NCI-H146 (cell line): ENCODE measurements at regions not wholly inside any gene's neighbourhood (a gene's known extent, or its start where the extent isn't known, plus 50 kb on each side); places are given as distances from the start of the nearest gene placed in this dataset.
"Not testable (repeated sequence)": the region's sequence is repeated elsewhere in the genome, so short reads cannot be mapped to it uniquely, and the experiment has no call there.

Experiments
- DNase-seq: peaks from one replicate; lab custom pipeline; 2025; lab: John Stamatoyannopoulos, UW

DNA sequence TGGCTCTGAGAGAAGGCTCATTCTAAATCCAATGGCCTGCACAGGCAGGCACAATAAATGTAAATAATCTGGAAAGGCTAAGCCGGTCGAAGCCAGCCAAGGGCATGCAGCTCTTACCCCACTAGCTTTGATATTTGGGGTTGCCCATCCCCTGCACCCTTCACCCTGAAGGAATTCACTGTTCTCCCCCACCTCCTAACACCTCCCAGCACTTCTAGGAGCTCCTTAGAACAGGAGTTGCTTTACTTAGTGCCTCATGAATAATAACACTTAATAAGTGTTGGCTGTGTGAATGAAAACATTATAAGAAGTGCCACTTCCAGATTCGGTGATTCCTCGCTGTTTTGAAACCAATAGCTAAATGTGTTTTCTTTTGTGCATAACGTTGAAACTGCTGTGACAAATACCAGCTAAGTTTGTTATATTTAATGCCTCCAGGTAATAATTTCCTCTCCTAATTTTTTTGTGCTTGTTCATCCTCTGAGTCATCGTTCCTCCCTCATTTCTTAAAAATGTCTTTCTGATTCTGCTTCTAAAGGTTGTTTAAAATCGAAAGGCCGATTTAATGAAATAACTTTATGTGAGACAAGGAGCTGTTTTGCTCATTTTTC is 458.8 kb downstream of the METTL4 start:
- DNase-seq: no peak

DNA sequence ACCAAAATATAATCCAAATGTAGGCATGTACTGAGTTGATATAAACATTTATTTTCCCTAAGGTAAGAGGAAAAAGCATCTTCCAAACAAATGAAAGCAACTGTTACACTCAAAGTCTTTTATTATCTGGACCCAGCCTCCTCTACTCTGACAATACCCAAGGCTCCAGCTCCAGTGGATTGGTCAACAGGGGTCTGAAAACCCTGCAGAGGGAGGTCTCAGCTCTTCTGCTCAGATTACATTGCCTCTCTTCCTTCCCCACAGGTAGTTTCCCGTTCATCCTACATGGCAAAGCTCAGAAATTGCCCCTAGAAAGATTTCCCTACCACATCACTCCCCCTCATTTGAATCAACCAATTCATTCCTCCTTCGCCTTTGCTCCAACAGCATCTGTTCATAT is 457.0 kb downstream of the METTL4 start:
- DNase-seq: no peak

DNA sequence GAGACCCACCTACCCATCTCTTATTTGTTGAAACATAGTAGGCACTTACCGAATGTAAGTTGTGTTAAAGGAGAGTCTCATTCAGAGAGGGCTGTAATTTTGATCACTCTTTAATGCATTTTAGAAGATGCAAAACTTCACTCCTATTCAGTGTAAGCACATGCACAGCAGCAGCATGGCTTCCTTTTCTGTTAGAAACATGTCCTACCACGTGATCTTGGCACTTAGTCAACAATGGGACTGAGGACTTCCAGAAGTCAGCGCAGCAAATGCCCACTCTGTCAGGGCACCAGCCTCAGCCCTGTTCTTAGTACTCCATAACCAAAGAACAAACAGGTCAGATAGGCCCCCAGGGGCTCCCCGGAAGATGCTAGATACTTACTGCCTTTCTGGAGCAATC is 456.5 kb downstream of the METTL4 start:
- DNase-seq: no peak

DNA sequence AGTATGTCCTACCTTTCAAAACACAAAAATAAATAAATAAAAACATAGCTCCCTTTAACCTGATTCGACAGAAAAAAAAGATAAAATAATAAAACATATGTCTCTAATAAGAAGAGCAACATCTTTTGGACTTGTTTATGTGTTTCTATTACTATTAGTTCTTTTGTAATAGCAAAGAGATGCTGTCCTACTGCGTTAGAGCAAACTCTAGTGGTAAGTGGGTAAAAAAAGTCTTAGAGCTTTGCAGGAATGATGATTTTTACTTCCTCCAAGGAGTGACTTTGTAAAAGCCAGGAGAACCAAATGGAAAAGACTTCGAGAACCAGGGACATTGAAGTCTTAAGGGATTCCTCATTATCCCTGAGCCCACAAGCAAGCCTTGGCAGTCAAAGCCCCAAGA is 450.1 kb downstream of the METTL4 start:
- DNase-seq: peak; percentile 35

DNA sequence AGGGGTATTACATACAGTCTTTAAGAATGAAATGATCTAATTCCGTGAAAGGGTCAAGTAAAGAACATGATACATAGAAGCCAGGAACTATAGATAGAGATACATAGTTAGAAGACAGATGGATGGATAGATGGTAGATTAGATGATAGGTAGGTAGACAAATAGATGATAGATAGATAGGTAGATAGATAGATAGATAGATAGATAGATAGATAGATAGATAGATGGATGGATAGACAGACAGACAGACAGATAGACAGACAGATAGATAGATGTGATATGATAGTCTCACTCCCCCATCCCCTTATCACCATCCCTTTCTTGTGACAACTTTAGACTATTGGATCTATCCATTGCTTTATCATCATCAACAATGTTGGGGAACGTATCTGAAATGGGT is 448.2 kb downstream of the METTL4 start:
- DNase-seq: no peak

DNA sequence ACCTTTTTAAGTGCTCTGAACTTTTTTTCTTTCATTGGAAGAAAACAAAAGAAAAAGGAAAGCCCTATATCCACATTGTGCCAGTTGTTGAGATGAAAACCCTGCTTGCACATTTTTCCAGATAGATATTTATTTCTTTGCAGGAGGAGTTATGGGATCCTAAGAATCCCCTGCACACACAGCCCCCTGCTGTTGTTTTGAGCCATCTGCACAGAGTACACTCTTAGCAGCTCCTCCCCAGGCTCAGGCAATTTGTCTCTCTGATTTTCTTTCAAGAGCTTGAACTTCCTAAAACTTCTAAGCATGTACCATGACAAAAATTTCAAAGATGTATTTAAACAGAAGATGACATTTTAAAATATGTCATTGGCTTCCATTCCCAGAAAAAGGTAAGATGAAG is 436.9 kb downstream of the METTL4 start:
- peak; percentile 22 for DNase-seq

DNA sequence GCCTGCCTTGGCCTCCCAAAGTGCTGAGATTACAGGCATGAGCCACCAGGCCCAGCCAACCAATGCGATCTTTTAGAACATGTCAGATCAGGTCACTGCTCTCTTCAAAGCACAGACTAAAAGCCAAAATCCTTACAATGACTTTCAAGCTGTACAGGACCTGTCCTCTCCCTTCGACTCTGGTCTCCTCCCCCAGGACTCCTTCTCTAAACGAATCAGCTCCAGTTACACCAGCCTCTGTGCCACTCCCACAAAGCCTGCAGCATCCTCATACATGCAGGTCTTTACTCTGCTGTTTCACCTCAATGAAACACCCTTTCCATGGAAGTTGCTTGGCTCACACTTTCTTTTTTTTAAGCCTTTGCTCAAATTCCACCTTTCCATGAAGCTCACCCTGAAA is 436.0 kb downstream of the METTL4 start:
- no peak for DNase-seq

DNA sequence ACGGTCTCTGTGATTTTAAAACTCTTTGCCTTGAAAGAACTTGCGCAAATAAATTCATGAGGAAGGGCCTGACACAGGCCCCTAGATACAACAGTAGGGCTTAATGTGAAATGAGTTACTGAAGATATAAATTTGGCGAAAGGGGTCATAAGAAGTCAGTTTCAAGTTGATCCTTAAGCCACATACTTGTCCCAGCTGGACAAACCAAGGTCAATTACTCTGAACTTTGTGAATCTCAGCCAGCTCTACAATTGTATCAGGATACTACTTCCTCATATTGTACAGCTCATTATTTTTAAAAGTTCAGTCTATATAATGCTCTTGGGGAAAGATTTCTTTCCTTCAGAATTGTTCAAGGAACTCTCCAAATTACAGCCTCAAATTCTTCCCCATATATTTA is 432.8 kb downstream of the METTL4 start:
- no peak for DNase-seq

DNA sequence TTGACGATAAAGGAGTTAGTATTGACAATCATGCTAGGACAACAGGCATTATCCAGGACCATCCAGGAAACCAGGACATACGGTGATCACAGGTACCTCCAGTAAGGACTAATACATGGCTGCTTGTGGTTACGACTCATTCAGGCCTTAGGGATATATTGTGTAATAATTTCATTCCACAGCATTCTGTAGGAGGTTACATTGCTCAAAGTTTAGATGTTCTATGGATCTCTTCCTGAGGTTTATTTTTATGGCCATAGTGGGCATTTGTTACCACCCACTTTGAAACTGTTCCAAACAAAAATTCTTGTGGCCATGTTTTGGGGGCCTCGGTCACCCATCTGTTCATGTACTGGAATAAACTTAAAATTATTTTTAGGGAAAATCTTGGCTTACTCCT is 431.6 kb downstream of the METTL4 start:
- DNase-seq: no peak

DNA sequence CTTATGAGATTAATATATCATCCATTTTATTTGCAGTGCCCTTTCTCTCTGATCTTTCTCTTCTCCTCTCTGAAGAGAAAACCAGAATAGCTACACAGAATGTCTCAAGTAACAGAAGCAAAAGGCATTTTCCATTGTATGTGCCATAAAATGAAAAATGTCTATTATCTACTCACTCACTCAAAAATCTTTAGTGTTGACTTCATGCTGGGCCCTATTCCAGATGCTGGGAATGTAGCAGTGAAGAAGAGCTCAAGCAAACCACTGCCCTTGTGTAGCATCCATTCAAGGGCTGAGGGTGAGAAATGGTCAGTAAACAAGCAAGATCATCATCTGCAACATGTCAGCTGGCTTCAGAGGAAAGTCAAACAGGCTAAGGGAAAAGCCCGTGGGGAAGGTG is 427.7 kb downstream of the METTL4 start:
- DNase-seq: no peak

DNA sequence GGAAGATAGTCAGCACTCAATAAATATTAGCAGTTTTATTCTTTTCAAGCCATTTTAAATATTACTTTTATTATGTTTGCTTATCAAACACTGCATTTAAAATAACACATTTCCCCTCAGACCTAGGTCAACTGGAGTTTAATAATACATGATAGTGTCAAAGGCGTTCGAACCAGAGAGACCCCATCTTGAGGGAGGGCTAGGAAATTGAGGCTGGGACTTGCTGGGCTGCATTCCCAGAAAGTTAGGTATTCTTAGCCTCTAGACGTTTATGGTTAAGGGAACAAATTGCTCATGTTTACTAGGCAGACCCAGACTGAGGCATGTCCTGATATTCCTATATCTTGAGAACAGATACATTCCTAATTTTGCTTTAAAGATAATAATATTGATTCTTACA is 426.5 kb downstream of the METTL4 start:
- no peak for DNase-seq

DNA sequence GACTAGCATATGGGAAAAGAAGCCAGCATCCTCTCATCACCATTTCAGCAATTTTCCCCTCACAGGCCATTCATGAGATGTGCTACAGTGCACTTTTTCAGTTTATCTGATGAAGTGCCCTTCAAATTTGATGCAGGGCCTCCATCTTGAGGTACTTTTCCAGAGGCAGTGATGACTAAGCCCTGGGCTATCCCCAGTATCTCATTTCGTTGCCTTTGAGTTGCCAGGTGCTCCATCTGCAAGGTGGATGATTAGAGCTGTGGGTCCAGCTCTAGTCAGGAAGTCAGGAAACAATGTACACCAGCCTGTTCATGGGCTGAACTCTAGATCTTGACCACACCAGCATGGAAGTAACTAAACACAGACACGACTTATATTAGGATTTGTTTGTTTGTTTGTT is 425.2 kb downstream of the METTL4 start:
- no peak for DNase-seq

DNA sequence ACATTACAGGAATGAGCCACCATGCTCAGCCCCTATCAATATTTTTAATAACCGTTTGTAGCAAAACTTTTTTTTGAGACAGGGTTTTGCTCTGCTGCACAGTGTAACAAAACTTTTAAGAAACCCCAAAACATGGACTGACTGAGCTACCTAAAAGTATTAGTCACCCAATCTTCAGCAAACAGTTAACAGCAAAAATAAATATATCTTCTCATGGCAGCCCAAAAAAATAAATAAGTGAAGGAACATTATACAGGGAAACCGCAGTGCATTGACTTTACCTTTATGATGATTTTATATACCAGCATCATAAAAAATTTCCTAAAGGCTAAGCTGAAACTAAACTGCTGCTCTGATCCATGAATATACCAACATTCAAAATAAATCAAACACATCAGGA is 424.6 kb downstream of the METTL4 start:
- no peak for DNase-seq

DNA sequence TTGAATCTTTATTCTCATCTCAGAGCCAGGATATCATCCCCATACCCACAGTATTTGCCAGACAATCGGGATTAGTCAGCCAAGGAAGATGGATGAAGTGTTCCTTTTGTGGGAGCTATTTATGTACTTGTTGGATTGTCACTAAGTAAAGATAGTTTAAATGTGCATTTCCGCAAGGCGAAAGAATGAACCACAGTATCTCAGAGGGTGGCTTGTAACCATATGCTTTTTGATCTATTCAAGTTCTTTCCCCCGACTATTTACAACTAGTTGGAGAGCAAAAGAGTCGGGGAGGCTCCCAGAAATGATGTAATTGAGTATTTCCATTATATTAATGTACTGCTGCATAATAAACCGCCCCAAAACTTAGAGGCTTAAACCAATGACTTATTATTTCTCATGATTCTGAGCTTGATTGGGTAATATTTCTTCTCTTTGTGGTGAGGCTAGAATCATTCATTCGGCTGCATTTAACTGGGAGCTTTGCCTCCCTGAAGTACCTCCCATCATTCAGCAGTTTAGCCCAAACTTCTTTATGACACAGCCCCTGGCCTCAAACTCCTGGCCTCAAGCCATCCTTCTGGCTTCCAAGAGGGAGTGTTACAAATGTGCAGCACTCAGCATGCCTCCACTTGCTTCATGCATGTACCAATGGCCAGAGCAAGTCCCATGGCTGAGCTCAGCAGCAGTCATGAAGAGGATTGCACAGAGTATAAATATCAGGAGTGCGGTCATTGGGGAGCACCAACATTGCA is 423.7 kb downstream of the METTL4 start:
- DNase-seq: peak; percentile 28

DNA sequence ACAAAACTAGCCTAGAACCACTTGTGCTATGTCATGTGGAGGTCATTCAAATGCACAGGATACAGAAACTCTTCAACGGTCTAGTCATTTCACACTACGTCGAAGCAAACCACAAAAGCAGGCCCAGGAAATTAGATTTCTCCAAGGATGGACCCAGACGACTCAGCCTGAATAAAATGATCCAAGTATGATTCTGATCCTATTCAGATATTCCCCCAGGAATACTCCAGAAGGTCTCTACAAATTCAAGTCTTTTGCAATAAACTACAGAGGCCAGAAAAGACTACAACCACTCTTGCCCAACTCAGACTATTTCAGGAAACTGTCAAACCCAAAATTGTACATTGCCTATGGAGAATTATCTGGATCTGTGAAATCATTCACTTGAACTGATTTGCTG is 422.5 kb downstream of the METTL4 start:
- DNase-seq: no peak

DNA sequence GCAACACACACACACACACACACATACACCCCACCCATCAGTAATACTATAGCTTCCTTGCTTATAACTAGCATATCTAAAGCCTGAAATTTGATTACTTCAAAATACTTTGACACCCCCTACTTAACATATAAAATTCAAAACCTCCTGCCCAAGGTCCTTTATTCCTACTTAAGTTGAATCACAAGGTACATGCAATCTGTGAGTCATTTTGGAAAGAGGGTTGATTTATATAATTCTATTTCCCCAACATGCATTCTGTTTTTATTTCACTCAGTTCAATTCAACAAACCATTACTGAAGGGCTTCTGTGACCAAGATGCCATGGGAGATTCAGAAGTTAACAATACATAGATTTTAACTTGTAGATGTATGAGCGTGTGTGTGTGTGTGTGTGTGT is 420.7 kb downstream of the METTL4 start:
- no peak for DNase-seq

DNA sequence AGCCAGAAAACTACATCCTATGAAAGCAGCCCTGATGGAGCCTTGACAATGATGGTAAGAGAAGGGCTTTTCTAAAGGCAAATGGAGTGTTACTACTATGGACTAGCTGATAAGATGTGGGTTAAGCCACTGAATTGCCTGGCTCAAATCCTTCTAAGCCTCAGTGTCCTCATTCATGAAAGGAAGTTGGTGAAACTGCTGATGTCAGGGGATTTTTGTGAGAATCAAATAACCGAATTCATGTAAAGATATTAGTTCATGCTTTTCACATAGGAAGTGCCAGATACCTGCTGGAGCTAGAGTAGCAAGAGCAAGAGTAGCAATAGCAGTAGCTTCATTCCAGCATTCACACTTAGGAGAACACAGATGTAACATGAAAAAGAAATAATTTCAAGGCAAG is 417.0 kb downstream of the METTL4 start:
- no peak for DNase-seq

DNA sequence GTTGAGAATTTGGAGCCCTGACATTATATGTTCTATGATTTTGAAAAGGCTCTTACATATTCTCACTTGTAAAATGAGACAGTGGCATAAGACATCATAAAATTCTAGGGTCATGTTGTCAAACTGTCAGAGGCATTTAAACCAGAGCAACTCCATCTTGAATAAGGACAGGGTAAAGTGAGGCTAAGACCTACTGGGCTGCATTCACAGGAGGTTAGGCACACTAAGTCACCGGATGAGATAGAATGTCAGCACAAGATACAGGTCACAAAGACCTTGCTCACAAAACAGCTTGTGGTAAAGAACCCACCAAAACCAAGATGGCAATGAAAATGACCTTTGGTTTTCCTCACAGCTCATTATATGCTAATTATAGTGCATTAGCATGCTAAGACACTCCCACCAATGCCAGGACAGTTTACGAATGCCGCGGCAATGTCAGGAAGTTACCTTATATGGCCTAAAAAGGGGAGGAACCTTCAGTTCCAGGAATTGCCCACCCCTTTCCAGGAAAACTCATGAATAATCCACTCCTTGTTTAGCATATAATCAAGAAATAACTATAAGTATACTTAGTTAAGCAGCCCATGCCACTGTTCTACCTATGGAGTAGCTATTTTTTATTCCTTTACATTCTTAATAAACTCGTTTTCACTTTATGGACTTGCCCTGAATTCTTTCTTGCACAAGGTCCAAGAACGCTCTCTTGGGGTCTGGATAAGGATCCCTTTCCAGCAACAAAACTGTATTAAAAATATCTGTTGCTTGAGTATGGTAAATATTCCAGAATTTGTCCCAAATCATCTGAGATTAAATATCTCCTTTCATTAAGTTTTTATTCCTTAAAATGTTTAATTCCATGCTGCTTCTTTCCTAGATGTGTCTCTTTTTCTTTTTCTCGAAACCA is 406.4 kb downstream of the METTL4 start:
- no peak for DNase-seq

DNA sequence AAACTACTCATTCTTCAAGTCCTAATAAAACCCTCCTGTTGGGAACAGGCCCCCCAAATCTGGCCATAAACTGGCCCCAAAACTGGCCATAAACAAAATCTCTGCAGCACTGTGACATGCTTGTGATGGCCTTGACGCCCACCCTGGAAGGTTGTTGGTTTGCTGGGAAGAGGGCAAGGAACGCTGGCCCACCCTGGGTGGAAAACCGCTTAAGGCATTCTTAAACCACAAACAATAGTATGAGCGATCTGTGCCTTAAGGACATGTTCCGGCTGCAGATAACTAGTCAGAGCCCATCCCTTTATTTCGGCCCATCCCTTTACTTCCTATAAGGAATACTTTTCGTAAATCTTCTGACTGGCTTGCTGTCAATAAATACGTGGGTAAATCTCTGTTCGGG is 404.4 kb downstream of the METTL4 start:
- DNase-seq: not testable (repeated sequence)

DNA sequence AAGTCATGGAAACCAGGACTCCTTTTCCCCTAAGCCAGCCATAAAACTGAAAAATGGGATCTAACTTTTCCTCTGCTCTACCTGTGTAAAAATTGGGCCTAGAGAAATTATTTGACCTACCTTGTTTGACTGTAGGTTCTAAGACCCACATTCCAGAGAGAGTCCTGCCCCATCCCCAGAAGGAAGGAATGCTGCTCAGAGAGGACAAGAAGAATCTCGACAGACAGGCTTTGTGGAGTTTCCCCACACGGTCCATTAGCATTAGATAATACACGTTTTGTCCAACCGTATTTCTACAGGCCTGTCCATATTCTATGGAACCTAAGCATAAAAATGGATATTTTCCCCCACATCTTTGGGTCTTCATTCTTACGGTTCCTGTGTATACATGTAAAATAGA is 403.3 kb downstream of the METTL4 start:
- no peak for DNase-seq

DNA sequence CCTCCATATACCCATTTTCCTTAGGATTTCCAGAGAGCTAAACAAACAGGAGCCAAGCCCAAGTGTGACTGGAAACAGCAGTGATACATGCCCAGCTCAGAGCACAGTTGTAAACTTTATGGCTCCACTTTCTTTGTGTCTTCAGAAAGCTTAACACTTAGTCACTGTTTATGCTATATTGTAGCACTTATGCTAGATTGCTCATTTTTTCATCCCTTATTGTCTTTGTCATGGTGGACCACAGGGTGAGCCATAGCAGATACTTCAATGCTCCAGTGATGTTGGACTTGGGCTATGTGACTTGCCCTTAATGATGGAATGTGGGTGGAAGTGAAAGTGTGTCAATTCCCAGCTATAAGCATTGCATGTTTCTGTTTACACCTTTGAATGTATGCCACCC is 401.6 kb downstream of the METTL4 start:
- DNase-seq: no peak

DNA sequence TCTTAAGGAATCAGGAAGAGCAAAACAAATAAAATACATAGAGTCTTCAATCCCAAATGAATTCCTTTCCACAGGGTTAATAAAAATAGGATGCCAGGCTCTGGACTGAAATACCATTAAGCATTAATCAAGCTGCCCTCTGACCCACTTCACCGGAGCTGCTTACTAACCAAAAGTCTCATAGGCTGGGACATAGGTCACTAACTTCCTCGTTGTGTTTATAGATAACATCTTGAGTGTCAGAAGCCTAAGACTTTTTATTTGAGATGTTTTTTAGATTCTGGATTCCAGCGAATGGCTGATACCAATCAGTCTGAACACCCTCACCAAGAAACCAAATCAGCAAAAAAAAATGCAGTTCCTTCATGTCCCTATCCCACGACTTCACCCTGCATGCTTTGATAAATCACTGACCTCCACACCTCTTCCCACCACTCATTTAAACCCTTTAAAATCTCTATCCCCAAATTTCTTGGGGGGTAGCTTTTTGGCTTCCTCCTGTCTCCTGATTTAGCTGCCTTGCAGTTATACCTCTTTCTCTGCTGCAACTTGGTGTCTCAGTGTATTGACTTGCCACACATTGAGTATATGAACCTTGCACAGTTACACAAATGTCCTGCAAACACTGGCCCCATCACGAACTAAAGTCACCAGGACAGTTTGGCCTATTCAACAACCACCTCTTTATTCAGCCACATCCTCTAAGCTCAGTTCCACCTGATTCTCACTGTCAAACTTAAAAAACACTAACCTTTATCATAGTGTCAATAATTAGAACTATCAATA is 399.3 kb downstream of the METTL4 start:
- no peak for DNase-seq
